ENCODE measurements at regions not wholly inside any gene's neighbourhood (a gene's known extent, or its start where the extent isn't known, plus 50 kb on each side); places are given as distances from the start of the nearest gene placed in this dataset.

GRCh38 chrX:13252726-13253125 lies 67.1 kb downstream of the ATXN3L start:
- no peak overlapping the region for H3K27ac ChIP-seq (ENCODE audit: low read depth in 2 of 2, low read length in 2 of 2)
- intact Hi-C loops (cut with DNase I) = no loop called here
- H3K9me3 ChIP-seq (ENCODE audit: control insufficient read depth in 2 of 3, insufficient read depth in 1 of 3, low read length in 3 of 3) = no peaks in the 10 kb centered on the region
- H3K4me1 ChIP-seq (ENCODE audit: control insufficient read depth in 2 of 3, insufficient read depth in 2 of 3, low read depth in 1 of 3, low read length in 3 of 3) = no peaks in the 10 kb centered on the region
- H3K27me3 ChIP-seq (ENCODE audit: control insufficient read depth, insufficient read depth, low read length) = peaks cover 3% of the 10 kb centered on the region
- no peak overlapping the region for H3K4me3 ChIP-seq (ENCODE audit: low read length in 3 of 3)
- H3K9ac ChIP-seq (ENCODE audit: low read length in 3 of 3) = no peak overlapping the region
- no peak for TF ChIP-seq CTCF (IDR thresholded peaks at IDR 0.05; ENCODE audit: borderline replicate concordance, extremely low read depth, insufficient read depth)
- FAIRE-seq = no peak
- DNase-seq = no peak
- H3K36me3 ChIP-seq (ENCODE audit: control insufficient read depth in 2 of 3, insufficient read depth in 3 of 3, low read length in 3 of 3) = no peaks in the 10 kb centered on the region

- Histone ChIP-seq H3K4me1 (ENCODE audit: control insufficient read depth in 2 of 3, insufficient read depth in 2 of 3, low read depth in 1 of 3, low read length in 3 of 3) (no peaks in the 10 kb centered on the region), H3K36me3 (ENCODE audit: control insufficient read depth in 2 of 3, insufficient read depth in 3 of 3, low read length in 3 of 3) (no peaks in the 10 kb centered on the region), H3K9me3 (ENCODE audit: control insufficient read depth in 2 of 3, insufficient read depth in 1 of 3, low read length in 3 of 3) (no peaks in the 10 kb centered on the region), H3K9ac (ENCODE audit: low read length in 3 of 3) (no peak overlapping the region), H3K27ac (ENCODE audit: low read depth in 2 of 2, low read length in 2 of 2) (no peak overlapping the region), H3K27me3 (ENCODE audit: control insufficient read depth, insufficient read depth, low read length) (peaks cover 3% of the 10 kb centered on the region), H3K4me3 (ENCODE audit: low read length in 3 of 3) (no peak overlapping the region)
- peak in 1 of 5 donors; percentile 54 for DNase-seq
- peak; percentile 69 for FAIRE-seq
- TF ChIP-seq CTCF (IDR thresholded peaks at IDR 0.05; ENCODE audit: borderline replicate concordance, extremely low read depth, insufficient read depth) = no peak
- intact Hi-C loops (cut with DNase I) = no loop called here
These were observed 68.8 kb downstream of the ATXN3L start for GRCh38 chrX:13250826-13251580.

- H3K9ac ChIP-seq (ENCODE audit: low read length in 3 of 3) = no peak overlapping the region
- no peak overlapping the region for H3K4me3 ChIP-seq (ENCODE audit: low read length in 3 of 3)
- no peaks in the 10 kb centered on the region for H3K4me1 ChIP-seq (ENCODE audit: control insufficient read depth in 2 of 3, insufficient read depth in 2 of 3, low read depth in 1 of 3, low read length in 3 of 3)
- H3K27ac ChIP-seq (ENCODE audit: low read depth in 2 of 2, low read length in 2 of 2) = no peak overlapping the region
- FAIRE-seq (no peak), DNase-seq (peak in 2 of 5 donors; percentile 14 to 75)
- H3K27me3 ChIP-seq (ENCODE audit: control insufficient read depth, insufficient read depth, low read length) = peaks cover 3% of the 10 kb centered on the region
- H3K36me3 ChIP-seq (ENCODE audit: control insufficient read depth in 2 of 3, insufficient read depth in 3 of 3, low read length in 3 of 3) = no peaks in the 10 kb centered on the region
- TF ChIP-seq CTCF (IDR thresholded peaks at IDR 0.05; ENCODE audit: borderline replicate concordance, extremely low read depth, insufficient read depth) = no peak
- H3K9me3 ChIP-seq (ENCODE audit: control insufficient read depth in 2 of 3, insufficient read depth in 1 of 3, low read length in 3 of 3) = no peaks in the 10 kb centered on the region
- intact Hi-C loops (cut with DNase I) = no loop called here
These were observed 70.9 kb downstream of the ATXN3L start for GRCh38 chrX:13248867-13249486.
